ENCODE measurements at regions not wholly inside any gene's neighbourhood (a gene's known extent, or its start where the extent isn't known, plus 50 kb on each side); places are given as distances from the start of the nearest gene placed in this dataset.

GRCh38 chr13:39942552-39943273 is 287.3 kb downstream of the COG6 start:
- peak; percentile 63 for DNase-seq

GRCh38 chr13:39943711-39944110 is 288.2 kb downstream of the COG6 start:
- DNase-seq = no peak

- no peak for DNase-seq
These were observed 289.8 kb downstream of the COG6 start for GRCh38 chr13:39945226-39945625.

GRCh38 chr13:39946769-39947168 is 291.3 kb downstream of the COG6 start:
- no peak for DNase-seq

GRCh38 chr13:39951301-39951700 is 295.8 kb downstream of the COG6 start:
- DNase-seq = no peak

GRCh38 chr13:39952249-39953233 is 297.1 kb downstream of the COG6 start:
- DNase-seq = no peak

GRCh38 chr13:39954476-39954875 is 299.0 kb downstream of the COG6 start:
- no peak for DNase-seq

- DNase-seq = no peak
These were observed 300.1 kb downstream of the COG6 start for GRCh38 chr13:39955560-39955959.

- no peak for DNase-seq
These were observed 300.6 kb downstream of the COG6 start for GRCh38 chr13:39956036-39956435.

- DNase-seq = no peak
These were observed 302.6 kb downstream of the COG6 start for GRCh38 chr13:39957868-39958677.

- DNase-seq = no peak
These were observed 304.2 kb downstream of the COG6 start for GRCh38 chr13:39959497-39960144.

GRCh38 chr13:39960191-39960590 is 304.7 kb downstream of the COG6 start:
- DNase-seq = no peak

- DNase-seq = no peak
These were observed 305.6 kb downstream of the COG6 start for GRCh38 chr13:39961036-39961435.

- DNase-seq = no peak
These were observed 308.1 kb downstream of the COG6 start for GRCh38 chr13:39963612-39964011.

- DNase-seq = no peak
These were observed 309.8 kb downstream of the COG6 start for GRCh38 chr13:39965309-39965708.

GRCh38 chr13:39967199-39967959 is 311.9 kb downstream of the COG6 start:
- no peak for DNase-seq

- no peak for DNase-seq
These were observed 313.4 kb downstream of the COG6 start for GRCh38 chr13:39968646-39969475.

GRCh38 chr13:39970177-39970846 is 314.9 kb downstream of the COG6 start:
- DNase-seq = no peak

GRCh38 chr13:39971526-39971925 is 316.1 kb downstream of the COG6 start:
- DNase-seq = no peak

- no peak for DNase-seq
These were observed 321.0 kb downstream of the COG6 start for GRCh38 chr13:39976481-39976880.
